Fibroblast of skin of left quadriceps (primary cell): ENCODE measurements at regions not wholly inside any gene's neighbourhood (a gene's known extent, or its start where the extent isn't known, plus 50 kb on each side); places are given as distances from the start of the nearest gene placed in this dataset.

ENCODE experiments used
- DNase-seq, 2 experiments: peaks; one replicate each; pipeline ENCODE4 v3.0.0-alpha.2; 2013; ENCODE audit warnings: low read depth in 2 of 2

DNA sequence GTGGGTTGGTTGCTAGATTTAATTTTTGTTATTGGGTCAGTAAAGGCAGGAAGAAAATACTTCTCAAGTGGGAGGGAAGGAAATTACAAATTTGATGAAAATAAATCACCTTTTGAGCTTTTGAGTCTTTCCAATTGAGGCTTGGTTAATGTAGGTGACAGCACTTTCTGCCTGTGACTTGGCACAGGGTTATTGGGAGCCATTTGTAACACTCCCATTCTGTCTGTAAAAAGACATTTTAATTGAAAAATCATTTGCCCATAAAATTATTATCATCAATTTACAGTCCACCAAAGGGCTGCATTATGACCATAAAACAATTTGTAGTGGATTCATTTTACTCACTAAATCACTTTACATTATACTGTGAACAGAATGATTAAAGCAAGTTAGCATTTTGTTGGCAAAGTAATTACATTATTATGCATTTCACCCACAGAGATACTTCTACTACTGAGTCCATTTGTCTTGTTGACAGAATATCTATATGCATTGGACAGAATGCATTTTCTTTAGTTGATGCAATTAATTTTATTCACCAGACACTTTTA lies 974.6 kb downstream of the UQCRFS1 start:
- no peak for DNase-seq

DNA sequence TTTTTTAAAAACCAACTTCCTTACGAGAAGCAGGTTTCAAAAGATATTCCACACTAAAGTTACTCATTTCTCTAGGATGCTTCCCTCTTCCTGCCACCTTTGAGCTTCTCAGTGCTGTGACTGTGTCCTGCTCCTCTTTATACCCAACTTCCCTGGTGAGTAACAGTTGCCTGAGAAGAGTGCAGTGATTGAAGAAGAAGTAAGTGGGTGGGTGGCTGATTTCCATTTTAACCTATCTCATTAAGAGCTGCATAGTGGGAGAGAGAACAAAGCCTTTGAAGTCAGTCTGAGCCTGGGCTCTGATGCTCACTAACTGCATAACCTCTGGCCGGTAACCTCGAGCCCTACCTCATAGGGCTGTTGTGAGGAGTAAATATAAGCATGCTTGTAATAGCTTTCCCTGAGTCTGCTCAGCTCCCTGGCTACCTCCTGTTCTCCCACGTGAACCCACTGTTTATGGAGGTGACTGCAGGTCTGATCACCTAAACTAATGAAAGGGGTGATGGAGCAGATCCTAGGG lies 977.3 kb downstream of the UQCRFS1 start:
- DNase-seq: no peak

DNA sequence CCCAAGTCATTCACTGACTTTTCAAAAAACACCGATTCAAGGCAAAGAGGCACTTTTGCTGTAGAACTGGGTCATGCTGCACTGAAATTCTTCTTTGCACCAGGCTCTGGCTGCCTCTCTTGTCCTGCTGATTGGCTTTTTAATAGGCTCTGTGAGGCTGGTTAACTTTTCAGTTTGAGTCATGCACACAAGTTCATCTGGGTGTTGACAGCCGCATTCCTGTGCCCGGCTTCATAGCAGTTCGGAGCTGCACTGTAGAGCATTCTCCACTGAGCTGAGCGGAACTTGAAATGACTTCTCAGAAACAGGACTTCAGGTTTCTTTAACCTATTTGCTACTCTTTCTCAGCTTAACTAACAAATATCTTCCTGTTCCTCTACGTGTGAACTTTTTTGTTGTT lies 978.3 kb downstream of the UQCRFS1 start:
- no peak for DNase-seq

DNA sequence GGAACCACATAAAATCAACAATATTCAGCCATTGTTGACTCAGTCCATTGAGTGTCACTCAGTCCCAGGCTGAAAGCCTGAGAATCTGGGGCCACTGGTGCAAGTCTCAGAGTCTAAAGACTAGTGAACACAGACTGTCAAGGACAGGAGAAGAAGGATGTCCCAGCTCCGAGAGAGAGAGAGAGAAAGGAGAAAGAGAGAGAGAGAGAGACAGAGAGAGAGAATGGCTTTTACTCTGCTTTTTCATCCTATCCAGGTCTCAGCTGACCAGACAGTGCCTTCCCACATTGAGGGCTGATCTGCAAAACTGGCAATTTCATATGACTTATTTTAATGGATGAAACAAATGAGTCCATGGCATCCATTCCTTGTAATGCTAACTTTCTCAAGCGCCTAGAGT lies 984.1 kb downstream of the UQCRFS1 start:
- DNase-seq: no peak

DNA sequence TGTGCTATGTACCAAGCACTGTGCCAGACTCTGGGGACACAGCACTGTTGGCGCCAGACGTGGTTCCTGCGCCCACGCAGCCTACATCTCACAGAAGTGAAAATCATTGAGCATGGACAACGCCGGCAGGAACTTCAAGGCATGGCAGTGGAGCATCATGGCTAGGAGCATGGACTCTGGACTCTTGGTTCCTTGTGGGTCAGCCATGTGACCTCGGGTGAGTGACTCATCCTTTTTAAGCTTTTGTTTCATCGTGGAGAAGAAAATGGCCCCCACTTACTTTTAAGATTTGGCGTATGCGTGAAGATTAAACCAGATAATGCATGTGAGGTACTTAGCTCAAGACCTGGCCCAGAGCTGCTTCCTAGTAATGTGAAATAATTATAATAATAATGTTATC lies 988.5 kb downstream of the UQCRFS1 start:
- DNase-seq: no peak

DNA sequence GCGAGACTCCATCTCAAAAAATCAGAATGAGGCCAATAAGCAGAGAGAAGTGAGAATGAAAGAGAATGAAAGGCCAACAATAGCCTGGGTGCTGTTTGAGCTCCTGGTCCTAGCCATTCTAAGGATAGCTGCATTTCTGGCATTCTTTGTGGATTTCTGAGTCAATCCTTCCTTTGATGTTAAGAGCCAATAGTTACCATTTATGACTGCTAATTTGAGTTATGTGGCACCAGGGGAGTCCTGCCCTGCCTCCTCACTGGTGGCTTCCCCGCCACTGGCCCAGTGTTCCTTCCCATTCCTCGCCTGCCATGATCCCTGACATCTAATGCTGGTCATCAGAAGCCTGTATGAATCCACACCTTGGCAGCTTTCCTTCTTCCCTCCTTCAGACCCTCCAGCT lies 991.2 kb downstream of the UQCRFS1 start:
- DNase-seq: no peak

DNA sequence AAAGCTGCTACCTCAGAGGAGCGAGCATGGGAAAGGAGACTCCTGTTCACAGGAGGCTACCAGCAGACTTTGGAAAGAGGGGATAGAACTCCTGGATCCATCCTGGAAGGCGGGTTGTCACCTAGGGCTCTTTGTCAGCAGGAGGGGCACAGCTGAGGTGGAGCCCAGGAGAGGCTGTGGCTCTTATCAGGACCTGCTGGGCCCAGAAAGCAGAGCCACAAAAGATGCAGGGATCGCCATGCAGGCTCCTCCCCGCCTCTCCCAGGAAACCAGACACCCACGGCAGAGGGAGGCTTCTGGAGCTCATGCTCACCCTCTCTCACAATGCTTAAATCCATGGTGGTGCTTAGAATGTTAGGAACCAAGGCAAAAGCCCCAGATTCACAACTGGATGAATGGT lies 994.2 kb downstream of the UQCRFS1 start:
- no peak for DNase-seq

DNA sequence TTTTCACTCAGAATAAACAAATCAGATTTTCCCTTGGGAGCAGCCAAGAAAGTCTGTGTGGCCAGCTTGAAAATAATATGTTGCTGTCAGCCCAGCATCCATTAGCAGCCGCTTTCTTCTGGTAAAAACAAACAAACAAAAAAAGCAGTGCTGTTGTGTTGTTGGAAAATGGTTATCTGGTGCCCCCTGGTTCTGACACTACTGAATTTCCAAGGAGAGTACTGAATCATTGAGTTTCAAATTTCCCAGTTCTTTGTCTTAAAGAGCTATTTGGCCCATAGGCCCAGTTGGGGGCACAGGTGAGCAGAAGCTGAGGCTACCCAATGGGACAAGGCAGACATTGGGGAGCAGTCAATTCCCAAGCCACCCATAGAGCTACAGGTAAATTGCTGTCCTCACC lies 995.9 kb downstream of the UQCRFS1 start:
- DNase-seq: no peak

DNA sequence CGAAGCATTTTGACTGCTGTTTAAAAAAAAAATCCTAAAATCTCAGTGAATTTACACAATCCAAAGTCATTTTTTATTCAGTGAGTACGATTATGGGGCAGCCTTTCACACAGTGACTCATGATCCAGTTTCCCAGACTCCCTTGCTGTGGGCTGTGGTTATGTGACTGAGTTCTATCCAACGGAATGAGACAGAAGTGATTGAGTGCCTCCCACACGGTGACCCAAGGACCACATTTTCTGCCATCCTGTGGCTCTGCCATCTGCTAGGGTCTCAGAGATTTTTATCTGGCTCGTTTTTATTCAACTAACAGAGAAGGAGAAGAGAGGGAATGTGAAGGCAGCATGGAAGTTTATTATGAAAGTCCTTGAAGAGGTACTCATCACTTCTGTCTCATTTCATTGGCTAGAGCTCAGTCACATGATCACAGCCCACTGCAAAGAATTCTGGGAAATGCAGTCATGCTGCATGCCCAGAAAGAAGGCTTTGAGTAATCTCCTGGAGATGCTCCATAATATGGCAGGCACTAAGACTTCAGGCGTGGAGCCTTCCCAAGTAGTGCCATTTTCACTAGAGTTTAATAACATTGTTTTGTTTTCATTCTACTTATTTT lies 999.4 kb downstream of the UQCRFS1 start:
- DNase-seq: no peak

DNA sequence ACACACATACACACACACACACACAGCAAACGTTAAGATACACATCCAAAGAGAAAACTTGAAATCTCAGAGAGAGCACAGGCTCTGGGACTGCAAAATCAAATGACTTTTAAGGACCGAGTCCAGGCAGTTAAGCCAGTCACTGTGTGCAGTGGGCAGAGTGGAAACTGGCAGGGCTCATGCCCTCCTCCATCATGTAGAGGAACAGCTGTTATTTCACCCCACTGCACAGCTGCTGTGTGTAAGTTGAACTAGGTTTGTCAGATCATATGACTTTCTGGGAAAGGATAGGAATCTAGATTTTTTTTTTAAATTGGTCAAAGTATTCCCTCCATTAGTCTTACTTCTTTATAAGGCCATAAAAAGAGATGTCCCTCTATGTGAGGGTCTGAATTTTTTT lies 1002.1 kb downstream of the UQCRFS1 start:
- no peak for DNase-seq

DNA sequence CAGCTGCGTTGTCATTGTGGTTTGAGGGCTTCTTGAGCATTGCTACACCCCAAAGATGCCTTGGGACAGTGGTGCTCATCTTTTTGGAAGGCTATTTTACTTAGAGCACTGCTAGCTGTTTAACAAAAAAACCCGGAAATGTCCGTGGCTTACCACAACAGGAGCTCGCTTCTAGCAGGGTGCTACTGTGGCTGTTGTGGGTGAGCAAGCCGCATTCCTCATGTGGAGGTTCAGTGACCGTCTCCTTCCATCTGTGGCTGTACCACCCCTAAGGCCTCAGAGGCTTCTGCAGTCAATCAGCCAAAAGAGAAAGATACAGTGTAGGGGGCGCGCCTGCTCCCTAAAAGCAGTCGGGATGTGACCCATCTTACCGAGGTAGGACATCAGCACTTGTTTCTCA lies 1004.2 kb downstream of the UQCRFS1 start:
- DNase-seq: no peak

DNA sequence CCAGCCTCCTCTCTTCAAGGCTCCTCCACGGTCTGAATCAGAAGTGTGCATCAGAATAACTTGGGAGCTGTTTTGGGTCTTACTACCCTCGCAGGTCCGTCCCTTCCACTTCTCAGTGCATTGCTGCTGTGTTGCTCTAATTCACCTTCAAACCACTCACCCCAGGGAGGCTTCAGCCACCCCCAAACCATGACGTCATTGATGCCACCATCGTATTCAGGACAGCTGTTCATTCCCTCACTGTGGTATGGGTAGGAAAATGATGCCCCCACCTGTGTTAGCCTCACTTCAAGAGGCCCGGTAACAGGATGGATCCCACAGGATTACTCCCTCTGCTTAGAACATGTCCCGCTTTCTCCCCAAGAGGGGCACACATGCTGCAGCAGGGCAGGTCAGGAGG lies 1005.7 kb downstream of the UQCRFS1 start:
- DNase-seq: no peak

DNA sequence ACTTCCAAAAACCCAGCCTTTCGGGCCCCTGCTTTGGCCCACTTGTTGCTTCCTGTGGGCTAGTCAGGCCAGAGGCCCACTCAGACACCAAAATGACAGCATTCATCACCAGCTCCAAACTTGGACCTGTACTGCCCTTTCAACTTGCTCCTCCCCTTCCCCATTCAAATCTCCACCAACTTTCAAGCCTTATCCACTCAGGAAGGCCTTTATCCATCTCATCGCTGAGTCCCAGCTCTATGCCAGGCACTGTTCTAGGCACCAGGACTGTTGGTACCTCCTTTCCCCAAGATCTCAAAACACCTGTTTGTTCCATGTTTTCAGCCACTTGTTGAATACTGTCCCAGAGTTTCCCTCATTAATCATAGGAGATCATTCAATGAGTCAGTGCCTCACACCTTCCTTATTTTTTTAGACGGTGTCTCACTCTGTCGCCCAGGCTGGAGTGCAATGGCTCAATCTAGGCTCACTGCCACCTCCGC lies 1011.4 kb downstream of the UQCRFS1 start:
- no peak for DNase-seq

DNA sequence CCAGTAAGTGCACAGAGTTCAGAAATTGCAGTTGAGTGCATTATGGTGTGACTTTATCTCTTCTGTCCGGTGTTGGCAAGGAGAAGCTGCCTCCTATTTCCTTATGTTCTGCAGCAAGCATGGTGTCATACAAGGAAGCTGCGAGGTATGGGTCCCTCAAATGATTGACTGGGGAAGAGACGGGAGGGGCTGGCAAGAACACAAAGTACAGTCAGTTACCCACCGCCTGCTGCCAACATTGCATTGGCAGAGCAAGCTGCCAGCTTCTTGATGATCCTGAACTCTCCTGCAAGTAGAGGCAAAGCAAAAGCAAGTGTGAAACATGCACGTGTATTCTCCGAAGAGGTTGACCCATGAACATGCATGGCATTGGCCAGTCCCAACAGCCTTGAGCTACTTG lies 1013.6 kb downstream of the UQCRFS1 start:
- no peak for DNase-seq

DNA sequence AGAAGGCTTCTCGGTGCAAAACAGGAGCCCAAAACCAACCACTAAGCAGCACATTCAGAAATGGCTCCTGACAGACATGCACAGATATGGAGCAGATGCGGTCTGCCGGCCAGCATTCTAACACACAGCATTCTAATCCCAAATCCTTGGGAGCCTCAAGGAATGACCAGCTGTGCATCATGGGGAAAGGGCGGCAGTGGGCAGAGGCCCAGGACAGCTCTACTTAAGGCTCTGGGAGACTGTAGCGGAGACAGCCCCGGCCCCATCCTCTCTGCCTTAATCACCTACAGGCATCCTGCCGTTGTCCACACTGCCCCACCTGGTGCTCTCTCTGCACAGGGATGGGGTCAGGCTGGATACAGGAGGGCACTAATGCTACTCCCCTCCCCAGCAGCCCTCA lies 1016.0 kb downstream of the UQCRFS1 start:
- DNase-seq: no peak

DNA sequence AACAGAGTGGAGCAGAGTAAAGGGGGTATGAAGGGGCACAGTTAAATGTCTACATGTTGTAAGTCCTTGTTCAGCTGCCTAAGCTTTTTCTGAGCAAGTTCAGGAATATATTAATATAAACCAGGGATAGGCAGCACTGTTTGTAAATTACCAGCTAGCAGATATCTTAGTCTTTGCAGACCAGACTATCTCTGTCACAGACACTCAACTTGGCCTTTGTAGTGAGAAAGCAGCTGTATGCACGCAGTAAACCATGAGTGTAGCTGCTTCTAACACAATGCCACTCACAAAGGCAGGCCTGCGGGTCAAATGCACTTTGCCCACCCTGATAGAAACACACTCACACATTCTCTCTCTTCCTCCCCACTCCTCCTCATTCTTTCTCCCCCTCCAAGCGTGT lies 1016.9 kb downstream of the UQCRFS1 start:
- DNase-seq: no peak

DNA sequence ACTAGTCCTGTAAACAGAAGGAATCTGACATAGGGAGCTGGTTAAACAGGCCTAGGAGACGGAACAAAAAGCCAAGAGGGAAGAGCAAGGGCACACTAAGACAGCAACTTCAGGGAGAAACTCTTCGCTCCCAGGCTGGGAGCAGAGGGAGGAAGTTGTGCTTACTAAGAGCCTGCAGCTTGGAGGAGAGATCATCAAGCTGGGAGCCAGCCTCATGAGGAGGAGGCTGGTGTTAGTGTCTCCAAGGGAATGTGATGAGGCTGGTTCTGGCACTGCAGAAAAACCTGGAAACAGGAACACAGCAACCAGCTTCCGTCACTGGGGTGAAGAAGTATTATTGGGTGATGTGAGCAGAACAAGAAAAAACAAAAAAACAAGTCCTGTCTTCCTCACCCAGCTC lies 1027.3 kb downstream of the UQCRFS1 start:
- no peak for DNase-seq

DNA sequence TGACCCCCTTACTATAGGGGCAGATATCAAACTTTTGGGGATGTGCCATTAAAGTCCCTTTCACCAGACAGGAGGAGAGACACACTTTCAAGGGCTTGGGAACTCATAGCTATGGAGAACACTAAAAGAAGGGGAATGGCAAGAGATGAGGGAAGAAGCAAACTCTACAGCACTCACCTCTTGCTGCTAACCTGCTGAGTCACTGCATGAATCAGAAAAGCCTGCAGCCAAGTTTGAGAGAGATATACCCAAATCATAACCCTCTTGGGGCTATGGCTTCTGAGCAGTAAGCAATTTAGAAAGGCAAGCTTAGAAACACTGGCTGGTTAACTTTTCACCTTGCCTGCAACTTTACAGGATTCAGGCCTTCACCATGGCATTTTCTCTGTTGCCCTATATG lies 1028.0 kb downstream of the UQCRFS1 start:
- no peak for DNase-seq

DNA sequence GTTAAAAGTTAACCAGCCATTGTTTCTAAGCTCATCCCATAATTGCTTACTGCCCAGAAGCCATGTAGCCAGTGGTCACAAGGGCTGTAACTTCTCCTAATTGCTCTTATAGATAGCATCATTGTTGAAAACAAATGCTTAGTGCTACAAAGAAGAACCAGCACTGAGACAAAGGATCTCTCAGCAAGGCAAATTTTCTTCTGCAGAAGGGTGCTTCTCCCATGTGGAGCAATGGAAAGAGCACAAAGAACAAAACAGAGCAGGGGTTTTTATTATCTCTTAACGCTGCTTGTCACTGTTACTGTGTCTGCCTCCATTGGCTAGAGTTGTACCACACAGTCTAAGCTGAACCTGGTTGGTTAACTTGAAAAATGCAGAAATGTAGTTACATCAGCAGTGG lies 1036.8 kb downstream of the UQCRFS1 start:
- no peak for DNase-seq

DNA sequence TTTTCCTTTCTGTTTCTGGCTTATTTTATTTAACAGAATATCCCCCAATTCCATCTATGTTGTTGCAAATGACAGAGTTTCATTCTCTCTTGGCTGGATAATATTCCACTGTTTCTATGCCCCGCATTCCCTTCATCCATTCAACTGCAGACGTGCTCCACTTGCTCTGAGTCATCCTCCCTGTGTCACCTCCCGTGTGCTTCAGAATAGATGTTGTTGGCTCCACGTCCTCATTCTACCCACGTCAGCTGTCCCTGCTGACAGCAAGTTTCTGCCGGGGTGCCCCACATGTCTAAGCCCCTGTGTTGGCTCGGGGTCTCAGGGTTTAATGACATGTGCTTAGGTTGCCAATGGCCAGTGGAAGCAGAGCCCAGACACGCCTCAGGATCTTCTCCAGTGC lies 1041.0 kb downstream of the UQCRFS1 start:
- no peak for DNase-seq

DNA sequence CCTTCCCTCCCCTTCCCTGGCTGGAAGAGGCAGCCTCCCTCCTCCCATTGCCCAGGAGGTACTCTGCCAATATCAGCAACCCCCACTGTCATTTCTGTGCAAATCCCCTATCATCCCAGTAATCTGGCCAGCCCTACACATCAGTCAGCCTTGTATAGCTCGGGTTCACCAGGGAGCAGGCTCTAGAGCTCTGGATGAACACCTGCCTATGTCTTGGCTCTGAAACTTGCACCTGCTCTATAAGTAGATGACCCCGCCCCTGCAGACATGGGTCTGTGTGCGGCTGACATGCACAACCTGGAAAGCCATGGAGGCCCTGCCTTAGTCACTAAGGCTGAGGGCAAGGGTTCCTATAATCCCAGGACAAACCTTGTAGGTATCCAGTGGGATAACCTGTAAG lies 1042.9 kb downstream of the UQCRFS1 start:
- DNase-seq: no peak

DNA sequence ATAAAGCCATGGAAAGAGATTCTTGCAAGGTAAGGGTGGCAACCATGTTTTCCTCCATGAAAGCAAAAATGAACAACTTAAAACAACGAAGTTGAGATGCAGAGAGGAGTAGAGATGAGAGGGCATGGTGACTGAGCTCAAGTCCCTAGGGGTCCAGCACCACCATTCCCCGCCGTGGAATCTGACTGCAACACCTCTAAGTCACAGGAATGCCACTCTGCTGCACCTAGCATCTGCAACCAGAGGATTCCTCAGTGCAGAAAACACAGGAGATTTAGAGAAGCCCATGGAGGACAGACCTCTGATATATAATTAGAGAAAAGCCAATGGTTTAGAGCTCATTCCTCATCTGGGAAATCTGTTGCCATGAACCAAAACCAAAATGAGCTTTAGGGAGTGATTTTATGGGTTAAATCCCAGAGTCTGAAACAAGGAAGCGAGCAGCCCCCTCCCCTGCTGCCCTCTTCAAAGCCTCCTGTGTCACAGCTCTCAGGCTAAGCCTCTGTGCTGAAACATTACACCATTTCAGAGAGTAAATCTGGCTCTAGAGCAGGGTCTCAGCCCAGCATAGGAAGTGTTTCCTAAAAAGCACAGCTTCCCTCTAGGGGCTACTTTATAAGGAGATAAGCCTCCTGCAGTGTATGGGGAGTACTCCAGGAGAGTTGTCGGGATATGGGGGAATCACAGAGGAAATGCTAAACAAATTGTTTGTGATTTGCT lies 1043.6 kb downstream of the UQCRFS1 start:
- DNase-seq: no peak

DNA sequence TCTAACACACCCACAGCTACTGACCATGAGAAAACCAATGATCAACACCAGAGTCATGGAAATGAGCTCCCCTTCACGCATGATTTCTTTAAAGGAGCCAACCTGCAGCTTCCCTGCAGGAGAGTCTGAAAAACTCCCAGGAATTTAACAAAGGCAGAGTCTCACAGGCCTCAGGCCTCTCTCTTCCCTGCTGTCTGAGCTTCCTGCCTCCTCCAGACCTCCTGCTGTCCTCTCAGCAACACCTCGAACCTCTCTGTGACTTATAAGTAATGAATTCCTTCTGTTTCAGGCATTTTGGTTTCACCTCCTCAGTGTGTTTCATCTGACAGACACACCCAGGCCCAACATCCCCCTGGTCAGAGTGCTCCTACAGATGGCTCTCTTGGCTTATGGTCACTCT lies 1044.4 kb downstream of the UQCRFS1 start:
- no peak for DNase-seq
